HepG2 (cell line): ENCODE measurements at regions not wholly inside any gene's neighbourhood (a gene's known extent, or its start where the extent isn't known, plus 50 kb on each side); places are given as distances from the start of the nearest gene placed in this dataset.

ENCODE experiments used
- CTCF ChIP-seq: sonication (generic); formaldehyde crosslinking; IDR thresholded peaks from 2 replicates; pipeline ENCODE4 v1.5.0; 2020; ENCODE audit warnings: mild to moderate bottlenecking, missing genetic modification reagents, moderate library complexity
- FOXO4 ChIP-seq: sonication (generic); formaldehyde crosslinking; conservative IDR thresholded peaks from 2 replicates; pipeline ENCODE4 v1.8.1; 2023; ENCODE audit warnings: missing genetic modification reagents
- HDAC6 ChIP-seq: fragments of 200-600 bp; sonication (generic); IDR thresholded peaks from 2 replicates; pipeline ENCODE4 v1.7.0; 2017; ENCODE audit warnings: mild to moderate bottlenecking, antibody characterized with exemption, low read length, low read depth
- MYPOP ChIP-seq: sonication (generic); formaldehyde crosslinking; IDR thresholded peaks from 2 replicates; pipeline ENCODE4 v1.8.1; 2023; ENCODE audit warnings: mild to moderate bottlenecking, moderate library complexity, missing genetic modification reagents
- POLR2A ChIP-seq, 2 experiments: IDR thresholded peaks; 2 replicates each; pipeline ENCODE4 v1.6.1; 2011; ENCODE audit warnings: low read depth in 2 of 2, low read length in 2 of 2, mild to moderate bottlenecking in 1 of 2, moderate library complexity in 1 of 2; ENCODE audit not compliant: insufficient read depth in 1 of 2
- POLR2AphosphoS5 ChIP-seq: IDR thresholded peaks from 2 replicates; pipeline ENCODE4 v1.6.1; 2012; ENCODE audit warnings: low read depth, low read length
- SP2 ChIP-seq: sonication (generic); formaldehyde crosslinking; IDR thresholded peaks from 2 replicates; pipeline ENCODE4 v1.5.1; 2020; ENCODE audit warnings: mild to moderate bottlenecking, missing genetic modification reagents
- USF2 ChIP-seq, 2 experiments: sonication (generic) in 1 of 2; formaldehyde crosslinking in 1 of 2; IDR thresholded peaks; 2 replicates each; pipeline versions ENCODE4 v1.5.1 to v1.6.1; 2011 to 2020; ENCODE audit warnings: borderline replicate concordance in 1 of 2, low read depth in 1 of 2, low read length in 1 of 2, mild to moderate bottlenecking in 1 of 2, missing genetic modification reagents in 1 of 2, moderate library complexity in 1 of 2
- ZMYM3 ChIP-seq: sonication (generic); formaldehyde crosslinking; IDR thresholded peaks from 2 replicates; pipeline ENCODE4 v1.5.1; 2020; ENCODE audit warnings: mild to moderate bottlenecking, missing genetic modification reagents
- ZNF800 ChIP-seq: sonication (generic); formaldehyde crosslinking; IDR thresholded peaks from 2 replicates; pipeline ENCODE4 v1.4.0; 2020; ENCODE audit warnings: missing genetic modification reagents
- ZSCAN9 ChIP-seq: IDR thresholded peaks from 2 replicates; pipeline ENCODE4 v1.6.1; 2016; ENCODE audit warnings: borderline replicate concordance

GRCh38 chr12:113762882-113763816, 203.0 kb downstream of the RBM19 start:
- no peak for TF ChIP-seq USF2 (IDR thresholded peaks at IDR 0.05; ENCODE audit: low read depth, low read length)
- no peak for TF ChIP-seq USF2 (CRISPR knock-in tag; IDR thresholded peaks at IDR 0.05; ENCODE audit: borderline replicate concordance)
- no peak for TF ChIP-seq CTCF
- no peak for TF ChIP-seq ZMYM3 (CRISPR knock-in tag)
- TF ChIP-seq POLR2A (IDR thresholded peaks at IDR 0.05; ENCODE audit: insufficient read depth in 1 of 2, low read depth in 2 of 2, low read length in 2 of 2): no peak
- no peak for TF ChIP-seq SP2
- no peak for TF ChIP-seq ZNF800 (CRISPR knock-in tag)
- no peak for TF ChIP-seq HDAC6
- no peak for TF ChIP-seq POLR2AphosphoS5
- no peak for TF ChIP-seq ZSCAN9 (CRISPR knock-in tag)
- no peak for TF ChIP-seq MYPOP (CRISPR knock-in tag)
- TF ChIP-seq FOXO4: no peak
